Umbilical cord (tissue), 1 donor: ENCODE measurements at regions not wholly inside any gene's neighbourhood (a gene's known extent, or its start where the extent isn't known, plus 50 kb on each side); places are given as distances from the start of the nearest gene placed in this dataset.

Experiments used
- DNase-seq: peaks from one replicate; pipeline ENCODE4 v3.0.0-alpha.2; 2015; ENCODE audit warnings: low spot score

- no peak for DNase-seq
Observed at GRCh38 chr6:155949256-155949655, 493.6 kb upstream of the NOX3 start.

GRCh38 chr6:155946860-155947259 is 491.2 kb upstream of the NOX3 start:
- DNase-seq: no peak

GRCh38 chr6:155943635-155944034 is 488.0 kb upstream of the NOX3 start:
- no peak for DNase-seq

- DNase-seq: no peak
Observed at GRCh38 chr6:155939253-155939652, 483.6 kb upstream of the NOX3 start.

- DNase-seq: peak; percentile 71
Observed at GRCh38 chr6:155936551-155936950, 480.9 kb upstream of the NOX3 start.

- DNase-seq: no peak
Observed at GRCh38 chr6:155936127-155936526, 480.5 kb upstream of the NOX3 start.

- DNase-seq: peak; percentile 33
Observed at GRCh38 chr6:155916846-155917624, 461.4 kb upstream of the NOX3 start.

GRCh38 chr6:155915651-155916050 is 460.0 kb upstream of the NOX3 start:
- DNase-seq: no peak

GRCh38 chr6:155913816-155914215 is 458.2 kb upstream of the NOX3 start:
- DNase-seq: no peak

GRCh38 chr6:155909710-155910109 is 454.1 kb upstream of the NOX3 start:
- DNase-seq: no peak

- DNase-seq: no peak
Observed at GRCh38 chr6:155895641-155896040, 440.0 kb upstream of the NOX3 start.

- no peak for DNase-seq
Observed at GRCh38 chr6:155894758-155895157, 439.1 kb upstream of the NOX3 start.

GRCh38 chr6:155894262-155894661 is 438.6 kb upstream of the NOX3 start:
- no peak for DNase-seq

GRCh38 chr6:155890409-155890808 is 434.8 kb upstream of the NOX3 start:
- no peak for DNase-seq

- DNase-seq: no peak
Observed at GRCh38 chr6:155889410-155889809, 433.8 kb upstream of the NOX3 start.

- no peak for DNase-seq
Observed at GRCh38 chr6:155887421-155887820, 431.8 kb upstream of the NOX3 start.

- DNase-seq: no peak
Observed at GRCh38 chr6:155883741-155884140, 428.1 kb upstream of the NOX3 start.

- DNase-seq: no peak
Observed at GRCh38 chr6:155883334-155883731, 427.7 kb upstream of the NOX3 start.

- DNase-seq: no peak
Observed at GRCh38 chr6:155882527-155883333, 427.1 kb upstream of the NOX3 start.

- DNase-seq: no peak
Observed at GRCh38 chr6:155881826-155882526, 426.3 kb upstream of the NOX3 start.

GRCh38 chr6:155880900-155881299 is 425.3 kb upstream of the NOX3 start:
- DNase-seq: no peak

- no peak for DNase-seq
Observed at GRCh38 chr6:155872961-155873360, 417.3 kb upstream of the NOX3 start.
